K562 (cell line): ENCODE measurements at regions not wholly inside any gene's neighbourhood (a gene's known extent, or its start where the extent isn't known, plus 50 kb on each side); places are given as distances from the start of the nearest gene placed in this dataset.

ENCODE experiments used
- CBFB ChIP-seq: sonication (generic); formaldehyde crosslinking; IDR thresholded peaks from 2 replicates; pipeline ENCODE4 v1.4.0; 2020; ENCODE audit warnings: mild to moderate bottlenecking, missing genetic modification reagents
- E2F1 ChIP-seq: sonication (generic); formaldehyde crosslinking; IDR thresholded peaks from 2 replicates; pipeline ENCODE4 v1.8.1; 2023; ENCODE audit warnings: mild to moderate bottlenecking, missing genetic modification reagents, moderate library complexity
- MITF ChIP-seq: IDR thresholded peaks from 2 replicates; pipeline ENCODE4 v1.6.1; 2014; ENCODE audit warnings: antibody characterized with exemption
- TF ChIP-seq, protein P1 (sequence below): sonication (generic); formaldehyde crosslinking; IDR thresholded peaks from 2 replicates; pipeline ENCODE4 v1.8.1; 2023; ENCODE audit warnings: mild to moderate bottlenecking, missing genetic modification reagents
- TF ChIP-seq, protein P2 (sequence below): fragments of 250-450 bp; sonication (Bioruptor Pico); IDR thresholded peaks from 2 replicates; pipeline ENCODE4 v1.5.1; 2021; ENCODE audit warnings: mild to moderate bottlenecking

DNA sequence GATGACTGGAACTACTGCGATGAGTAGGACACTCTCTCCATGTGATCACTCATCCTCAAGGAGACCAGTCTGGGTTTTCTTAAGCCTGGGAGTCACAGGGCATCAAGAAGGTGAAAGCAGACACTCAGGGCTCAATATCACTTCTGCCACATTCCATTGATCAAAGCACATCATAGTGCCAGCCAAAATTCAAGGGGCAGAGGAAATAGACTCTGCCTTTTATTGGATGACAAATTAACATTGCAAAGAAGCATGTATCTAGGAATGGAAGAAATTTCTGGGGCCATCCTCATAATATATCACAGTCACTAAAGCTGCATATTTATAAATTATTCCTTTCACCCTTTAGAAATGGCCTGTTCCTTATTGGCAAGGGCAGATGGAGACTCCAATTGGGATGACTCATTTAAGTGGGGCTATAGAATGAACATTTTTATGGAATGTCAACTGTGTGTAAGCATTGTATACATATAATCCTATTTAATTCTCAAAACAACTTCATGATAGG lies 114.8 kb upstream of the CDC42EP3 start (continued):
- TF ChIP-seq, protein P1, sequence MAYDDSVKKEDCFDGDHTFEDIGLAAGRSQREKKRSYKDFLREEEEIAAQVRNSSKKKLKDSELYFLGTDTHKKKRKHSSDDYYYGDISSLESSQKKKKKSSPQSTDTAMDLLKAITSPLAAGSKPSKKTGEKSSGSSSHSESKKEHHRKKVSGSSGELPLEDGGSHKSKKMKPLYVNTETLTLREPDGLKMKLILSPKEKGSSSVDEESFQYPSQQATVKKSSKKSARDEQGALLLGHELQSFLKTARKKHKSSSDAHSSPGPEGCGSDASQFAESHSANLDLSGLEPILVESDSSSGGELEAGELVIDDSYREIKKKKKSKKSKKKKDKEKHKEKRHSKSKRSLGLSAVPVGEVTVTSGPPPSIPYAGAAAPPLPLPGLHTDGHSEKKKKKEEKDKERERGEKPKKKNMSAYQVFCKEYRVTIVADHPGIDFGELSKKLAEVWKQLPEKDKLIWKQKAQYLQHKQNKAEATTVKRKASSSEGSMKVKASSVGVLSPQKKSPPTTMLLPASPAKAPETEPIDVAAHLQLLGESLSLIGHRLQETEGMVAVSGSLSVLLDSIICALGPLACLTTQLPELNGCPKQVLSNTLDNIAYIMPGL (CRISPR knock-in tag): no peak
- TF ChIP-seq, protein P2, sequence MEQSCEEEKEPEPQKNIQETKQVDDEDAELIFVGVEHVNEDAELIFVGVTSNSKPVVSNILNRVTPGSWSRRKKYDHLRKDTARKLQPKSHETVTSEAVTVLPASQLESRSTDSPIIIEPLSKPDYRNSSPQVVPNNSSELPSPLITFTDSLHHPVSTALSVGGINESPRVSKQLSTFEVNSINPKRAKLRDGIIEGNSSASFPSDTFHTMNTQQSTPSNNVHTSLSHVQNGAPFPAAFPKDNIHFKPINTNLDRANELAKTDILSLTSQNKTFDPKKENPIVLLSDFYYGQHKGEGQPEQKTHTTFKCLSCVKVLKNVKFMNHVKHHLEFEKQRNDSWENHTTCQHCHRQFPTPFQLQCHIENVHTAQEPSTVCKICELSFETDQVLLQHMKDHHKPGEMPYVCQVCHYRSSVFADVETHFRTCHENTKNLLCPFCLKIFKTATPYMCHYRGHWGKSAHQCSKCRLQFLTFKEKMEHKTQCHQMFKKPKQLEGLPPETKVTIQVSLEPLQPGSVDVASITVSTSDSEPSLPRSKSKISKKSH (CRISPR knock-in tag): no peak
- TF ChIP-seq E2F1 (no peak), CBFB (CRISPR knock-in tag) (no peak), MITF (no peak)
